Body of pancreas (tissue), 4 donors: ENCODE measurements at regions not wholly inside any gene's neighbourhood (a gene's known extent, or its start where the extent isn't known, plus 50 kb on each side); places are given as distances from the start of the nearest gene placed in this dataset.

Experiments
- POLR2A ChIP-seq, 3 donors: fragments of 450-650 bp; IDR thresholded peaks; one replicate each; pipeline ENCODE4 v1.6.1; 2016; ENCODE audit warnings: antibody characterized with exemption in 3 of 3, mild to moderate bottlenecking in 2 of 3
- TF ChIP-seq, protein P1 (sequence below), 7 experiments: fragments of 450-650 bp in 4 of 7; fragments of 200-600 bp in 3 of 7; sonication (generic) in 3 of 7; IDR thresholded peaks; one replicate each; pipeline ENCODE4 v1.5.1; 2016 to 2019; ENCODE audit warnings: antibody characterized with exemption in 7 of 7

DNA sequence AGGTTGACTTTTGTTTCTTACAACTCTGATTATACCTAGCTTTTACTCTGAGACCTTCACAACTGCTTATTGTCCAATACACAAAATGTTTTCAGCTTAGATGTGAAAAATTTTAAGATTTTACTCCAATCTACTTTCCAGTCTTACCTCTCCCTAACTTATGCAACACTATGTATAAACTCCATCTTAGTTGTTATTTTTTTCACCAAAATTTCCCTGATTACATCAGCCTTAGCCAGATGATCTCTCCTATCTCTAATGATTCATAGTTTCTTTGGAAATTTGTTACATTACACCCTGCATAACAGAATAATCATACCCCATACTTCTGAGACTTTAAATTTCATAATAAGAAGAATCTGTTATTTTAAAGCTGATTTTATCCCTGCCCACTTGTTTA, 621.0 kb upstream of the ANO3 start:
- TF ChIP-seq, protein P1, sequence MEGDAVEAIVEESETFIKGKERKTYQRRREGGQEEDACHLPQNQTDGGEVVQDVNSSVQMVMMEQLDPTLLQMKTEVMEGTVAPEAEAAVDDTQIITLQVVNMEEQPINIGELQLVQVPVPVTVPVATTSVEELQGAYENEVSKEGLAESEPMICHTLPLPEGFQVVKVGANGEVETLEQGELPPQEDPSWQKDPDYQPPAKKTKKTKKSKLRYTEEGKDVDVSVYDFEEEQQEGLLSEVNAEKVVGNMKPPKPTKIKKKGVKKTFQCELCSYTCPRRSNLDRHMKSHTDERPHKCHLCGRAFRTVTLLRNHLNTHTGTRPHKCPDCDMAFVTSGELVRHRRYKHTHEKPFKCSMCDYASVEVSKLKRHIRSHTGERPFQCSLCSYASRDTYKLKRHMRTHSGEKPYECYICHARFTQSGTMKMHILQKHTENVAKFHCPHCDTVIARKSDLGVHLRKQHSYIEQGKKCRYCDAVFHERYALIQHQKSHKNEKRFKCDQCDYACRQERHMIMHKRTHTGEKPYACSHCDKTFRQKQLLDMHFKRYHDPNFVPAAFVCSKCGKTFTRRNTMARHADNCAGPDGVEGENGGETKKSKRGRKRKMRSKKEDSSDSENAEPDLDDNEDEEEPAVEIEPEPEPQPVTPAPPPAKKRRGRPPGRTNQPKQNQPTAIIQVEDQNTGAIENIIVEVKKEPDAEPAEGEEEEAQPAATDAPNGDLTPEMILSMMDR (IDR thresholded peaks at IDR 0.05) = no peak
- no peak for TF ChIP-seq POLR2A (IDR thresholded peaks at IDR 0.05)
